Thoracic aorta (tissue), 2 donors: ENCODE measurements at regions not wholly inside any gene's neighbourhood (a gene's known extent, or its start where the extent isn't known, plus 50 kb on each side); places are given as distances from the start of the nearest gene placed in this dataset.

Source experiments
- ATAC-seq: fragments of 150-250 bp; one replicate; pipeline ENCODE4 v1.8.0; 2017; ENCODE audit warnings: low read depth; ENCODE audit not compliant: insufficient number of reproducible peaks, low FRiP score
- DNase-seq: peaks from one replicate; pipeline ENCODE4 v3.0.0-alpha.2; 2020; ENCODE audit warnings: low spot score
- H3K27ac ChIP-seq, 2 donors: fragments of 200-600 bp; sonication (generic); 1 replicate in 1 of 2; 2 replicates in 1 of 2; pipeline ENCODE4 v1.5.1; 2016; ENCODE audit warnings: mild to moderate bottlenecking in 2 of 2, moderate library complexity in 2 of 2
- H3K27me3 ChIP-seq: fragments of 200-600 bp; sonication (generic); replicated peaks from 2 replicates; pipeline ENCODE4 v1.6.0; 2016; ENCODE audit warnings: mild to moderate bottlenecking; ENCODE audit not compliant: insufficient read depth
- H3K36me3 ChIP-seq: fragments of 200-600 bp; sonication (generic); one replicate; pipeline ENCODE4 v1.5.1; 2016
- H3K4me1 ChIP-seq, 2 donors: fragments of 200-600 bp; sonication (generic); 1 replicate in 1 of 2; 2 replicates in 1 of 2; pipeline versions ENCODE4 v1.5.1 to v1.6.0; 2016; ENCODE audit warnings: low read depth in 2 of 2, mild to moderate bottlenecking in 1 of 2; ENCODE audit not compliant: control insufficient read depth in 1 of 2
- H3K4me3 ChIP-seq: fragments of 200-600 bp; sonication (generic); 2 replicates; pipeline ENCODE4 v1.5.1; 2016; ENCODE audit warnings: mild to moderate bottlenecking
- H3K9me3 ChIP-seq: fragments of 200-600 bp; sonication (generic); 2 replicates; pipeline ENCODE4 v1.5.1; 2016
- TF ChIP-seq, protein P1 (sequence below): fragments of 200-600 bp; sonication (generic); IDR thresholded peaks from one replicate; pipeline ENCODE4 v1.5.1; 2019; ENCODE audit warnings: antibody characterized with exemption

- no peak for DNase-seq
- no peaks in the 10 kb centered on the region for H3K36me3 ChIP-seq
These were observed 393.9 kb upstream of the DEPDC1 start for GRCh38 chr1:68890736-68891135.

DNA sequence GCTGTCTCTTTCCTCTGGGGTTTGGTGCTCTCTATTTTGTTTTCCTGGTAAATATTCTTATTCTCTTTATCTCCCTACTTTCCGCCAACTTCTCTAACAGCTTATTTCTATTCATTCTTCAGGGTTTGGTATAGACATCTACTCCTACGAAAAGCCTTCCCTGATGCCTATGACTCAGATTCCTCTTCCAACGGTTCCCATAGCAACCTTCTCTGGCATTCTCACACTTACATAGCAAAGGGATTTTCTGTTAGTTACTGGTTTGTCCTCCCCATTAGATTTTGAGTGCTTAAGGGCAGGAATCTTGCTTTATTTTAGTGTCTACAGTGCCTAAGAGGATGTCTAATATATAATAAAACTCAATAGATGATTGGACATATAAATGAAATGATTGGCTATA, 407.6 kb upstream of the DEPDC1 start:
- Histone ChIP-seq H3K4me3 (no peak overlapping the region), H3K9me3 (no peaks in the 10 kb centered on the region), H3K4me1 (no peaks in the 10 kb centered on the region), H3K27me3 (no peaks in the 10 kb centered on the region), H3K27ac (no peak overlapping the region), H3K36me3 (no peaks in the 10 kb centered on the region)
- TF ChIP-seq, protein P1, sequence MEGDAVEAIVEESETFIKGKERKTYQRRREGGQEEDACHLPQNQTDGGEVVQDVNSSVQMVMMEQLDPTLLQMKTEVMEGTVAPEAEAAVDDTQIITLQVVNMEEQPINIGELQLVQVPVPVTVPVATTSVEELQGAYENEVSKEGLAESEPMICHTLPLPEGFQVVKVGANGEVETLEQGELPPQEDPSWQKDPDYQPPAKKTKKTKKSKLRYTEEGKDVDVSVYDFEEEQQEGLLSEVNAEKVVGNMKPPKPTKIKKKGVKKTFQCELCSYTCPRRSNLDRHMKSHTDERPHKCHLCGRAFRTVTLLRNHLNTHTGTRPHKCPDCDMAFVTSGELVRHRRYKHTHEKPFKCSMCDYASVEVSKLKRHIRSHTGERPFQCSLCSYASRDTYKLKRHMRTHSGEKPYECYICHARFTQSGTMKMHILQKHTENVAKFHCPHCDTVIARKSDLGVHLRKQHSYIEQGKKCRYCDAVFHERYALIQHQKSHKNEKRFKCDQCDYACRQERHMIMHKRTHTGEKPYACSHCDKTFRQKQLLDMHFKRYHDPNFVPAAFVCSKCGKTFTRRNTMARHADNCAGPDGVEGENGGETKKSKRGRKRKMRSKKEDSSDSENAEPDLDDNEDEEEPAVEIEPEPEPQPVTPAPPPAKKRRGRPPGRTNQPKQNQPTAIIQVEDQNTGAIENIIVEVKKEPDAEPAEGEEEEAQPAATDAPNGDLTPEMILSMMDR = no peak
- ATAC-seq (no peak), DNase-seq (no peak)

More at GRCh38 chr1:68890736-68891135, 393.9 kb upstream of the DEPDC1 start:
- Histone ChIP-seq H3K4me3 (no peak overlapping the region), H3K4me1 (no peaks in the 10 kb centered on the region), H3K9me3 (no peaks in the 10 kb centered on the region), H3K27me3 (no peaks in the 10 kb centered on the region), H3K27ac (no peak overlapping the region)
- TF ChIP-seq, protein P1 = no peak
- no peak for ATAC-seq

DNA sequence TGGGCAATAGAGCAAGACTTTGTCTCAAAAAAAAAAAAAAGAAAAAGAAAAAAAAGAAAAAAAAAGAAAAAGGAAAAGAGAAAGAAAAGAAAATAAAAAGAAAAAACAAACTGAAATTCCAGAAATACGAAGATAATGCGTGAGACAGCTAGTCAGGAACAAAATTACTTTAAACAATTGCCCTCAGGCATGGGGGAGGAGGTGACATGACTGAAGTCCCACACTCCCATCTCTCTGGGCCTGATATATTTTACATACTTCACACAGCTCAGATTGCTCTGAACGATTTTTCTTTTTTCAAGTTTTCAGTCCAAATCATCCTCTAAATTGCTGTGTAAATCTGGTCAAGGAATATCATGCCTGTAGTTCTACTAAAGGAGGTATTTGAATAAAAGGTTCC, 409.5 kb upstream of the DEPDC1 start:
- H3K4me1 ChIP-seq = no peaks in the 10 kb centered on the region
- TF ChIP-seq, protein P1 = no peak
- no peaks in the 10 kb centered on the region for H3K27me3 ChIP-seq
- DNase-seq (no peak), ATAC-seq (no peak)
- H3K36me3 ChIP-seq = no peaks in the 10 kb centered on the region
- H3K27ac ChIP-seq = no peak overlapping the region
- H3K9me3 ChIP-seq = no peaks in the 10 kb centered on the region
- H3K4me3 ChIP-seq = no peak overlapping the region

DNA sequence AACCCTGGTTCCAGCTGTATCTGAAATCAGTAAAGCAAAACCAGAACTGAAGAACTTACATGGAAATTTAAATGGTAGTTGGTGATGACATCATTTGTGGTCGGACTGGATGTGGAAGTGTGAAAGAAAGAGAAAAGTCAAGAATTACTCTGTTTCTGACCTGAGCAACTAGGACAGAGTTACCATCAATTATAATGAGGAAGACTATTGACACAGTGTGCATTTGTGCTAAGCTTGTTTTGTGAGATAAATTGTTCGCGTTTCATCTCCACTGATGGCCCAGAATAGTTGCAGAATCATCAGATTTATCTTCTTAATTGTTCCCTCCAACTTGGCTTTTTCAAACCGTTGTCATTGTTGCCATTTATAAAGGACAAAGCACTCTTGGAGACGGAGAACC, 410.6 kb upstream of the DEPDC1 start:
- Histone ChIP-seq H3K27ac (no peak overlapping the region), H3K4me3 (no peak overlapping the region), H3K9me3 (no peaks in the 10 kb centered on the region), H3K4me1 (no peaks in the 10 kb centered on the region), H3K27me3 (no peaks in the 10 kb centered on the region), H3K36me3 (no peaks in the 10 kb centered on the region)
- ATAC-seq = no peak
- TF ChIP-seq, protein P1 = no peak
- DNase-seq = no peak

- H3K27ac ChIP-seq = no peak overlapping the region
- ATAC-seq (no peak), DNase-seq (no peak)
- TF ChIP-seq, protein P1 = no peak
- no peaks in the 10 kb centered on the region for H3K9me3 ChIP-seq
- no peaks in the 10 kb centered on the region for H3K4me1 ChIP-seq
- H3K36me3 ChIP-seq = no peaks in the 10 kb centered on the region
- no peak overlapping the region for H3K4me3 ChIP-seq
- H3K27me3 ChIP-seq = no peaks in the 10 kb centered on the region
These were observed 411.4 kb upstream of the DEPDC1 start for GRCh38 chr1:68908316-68908715.
